Breast epithelium (tissue), 4 donors: ENCODE measurements at regions not wholly inside any gene's neighbourhood (a gene's known extent, or its start where the extent isn't known, plus 50 kb on each side); places are given as distances from the start of the nearest gene placed in this dataset.

Source experiments
- DNase-seq, 2 donors: peaks; one replicate each; pipeline ENCODE4 v3.0.0-alpha.2; 2019; ENCODE audit warnings: low spot score in 2 of 2
- H3K27ac ChIP-seq, 2 donors: fragments of 200-600 bp; sonication (generic) in 1 of 2; one replicate each; pipeline ENCODE4 v1.5.1; 2016 to 2019; ENCODE audit warnings: mild to moderate bottlenecking in 1 of 2
- H3K27me3 ChIP-seq, 2 donors: fragments of 200-600 bp; sonication (generic) in 1 of 2; one replicate each; pipeline versions ENCODE4 v1.5.1 to v1.6.0; 2017 to 2019; ENCODE audit warnings: control low read depth in 1 of 2, mild to moderate bottlenecking in 1 of 2
- H3K36me3 ChIP-seq: fragments of 200-600 bp; one replicate; pipeline ENCODE4 v1.5.1; 2019
- H3K4me1 ChIP-seq, 2 donors: fragments of 200-600 bp; sonication (generic); one replicate each; pipeline ENCODE4 v1.5.1; 2016 to 2019; ENCODE audit warnings: control low read depth in 1 of 2
- H3K4me3 ChIP-seq, 3 donors: fragments of 200-600 bp; sonication (generic); 1 replicate in 2 of 3; 2 replicates in 1 of 3; pipeline ENCODE4 v1.5.1; 2016 to 2019; ENCODE audit warnings: mild to moderate bottlenecking in 3 of 3, moderate library complexity in 2 of 3
- H3K9me3 ChIP-seq, 2 donors: fragments of 200-600 bp; sonication (generic) in 1 of 2; one replicate each; pipeline ENCODE4 v1.5.1; 2016 to 2019; ENCODE audit warnings: control low read depth in 1 of 2
- CTCF ChIP-seq, 3 donors: fragments of 450-650 bp; IDR thresholded peaks; one replicate each; pipeline ENCODE4 v1.5.1; 2016 to 2017; ENCODE audit warnings: antibody characterized with exemption in 3 of 3, mild to moderate bottlenecking in 3 of 3, moderate library complexity in 3 of 3
- POLR2A ChIP-seq: fragments of 450-650 bp; IDR thresholded peaks from one replicate; pipeline ENCODE4 v1.6.1; 2016; ENCODE audit warnings: antibody characterized with exemption, mild to moderate bottlenecking, moderate library complexity
- POLR2AphosphoS5 ChIP-seq, 3 donors: sonication (generic); formaldehyde crosslinking; IDR thresholded peaks; one replicate each; pipeline ENCODE4 v1.6.1; 2017; ENCODE audit warnings: antibody characterized with exemption in 3 of 3
- intact Hi-C: fragments of 100-400 bp; cut with DNase I; formaldehyde crosslinking; loops from one replicate; pipeline ENCODE4 v1.15.1; 2023; ENCODE audit warnings: low total_unique reads

- Histone ChIP-seq H3K27ac (no peak overlapping the region), H3K9me3 (no peaks in the 10 kb centered on the region), H3K27me3 (no peaks in the 10 kb centered on the region), H3K4me1 (no peaks in the 10 kb centered on the region), H3K4me3 (no peak overlapping the region), H3K36me3 (no peaks in the 10 kb centered on the region)
- no peak for DNase-seq
- no peak for TF ChIP-seq POLR2A
- no peak for TF ChIP-seq POLR2AphosphoS5 (IDR thresholded peaks at IDR 0.05)
- TF ChIP-seq CTCF (IDR thresholded peaks at IDR 0.05) = no peak
- intact Hi-C loops = no loop called here
Measured at GRCh38 chr16:80389338-80389737, 151.5 kb upstream of the DYNLRB2 start.

- no peak for TF ChIP-seq POLR2A
- TF ChIP-seq POLR2AphosphoS5 (IDR thresholded peaks at IDR 0.05) = no peak
- no peak for TF ChIP-seq CTCF (IDR thresholded peaks at IDR 0.05)
- no peak overlapping the region for H3K4me3 ChIP-seq
- no peaks in the 10 kb centered on the region for H3K36me3 ChIP-seq
- H3K4me1 ChIP-seq = no peaks in the 10 kb centered on the region
- DNase-seq = no peak
- intact Hi-C loops = no loop called here
- H3K27me3 ChIP-seq = no peaks in the 10 kb centered on the region
- H3K9me3 ChIP-seq = no peaks in the 10 kb centered on the region
- no peak overlapping the region for H3K27ac ChIP-seq
Measured at GRCh38 chr16:80387318-80387921, 153.4 kb upstream of the DYNLRB2 start.

GRCh38 chr16:80384862-80385261, 155.9 kb upstream of the DYNLRB2 start:
- Histone ChIP-seq H3K27ac (no peak overlapping the region), H3K27me3 (no peaks in the 10 kb centered on the region), H3K4me1 (no peaks in the 10 kb centered on the region), H3K9me3 (no peaks in the 10 kb centered on the region), H3K36me3 (no peaks in the 10 kb centered on the region), H3K4me3 (no peak overlapping the region)
- no peak for DNase-seq
- TF ChIP-seq CTCF (IDR thresholded peaks at IDR 0.05) (no peak), POLR2AphosphoS5 (IDR thresholded peaks at IDR 0.05) (no peak), POLR2A (no peak)
- intact Hi-C loops = no loop called here

GRCh38 chr16:80380514-80380913, 160.3 kb upstream of the DYNLRB2 start:
- Histone ChIP-seq H3K4me3 (no peak overlapping the region), H3K27ac (no peak overlapping the region), H3K27me3 (no peaks in the 10 kb centered on the region), H3K4me1 (no peaks in the 10 kb centered on the region), H3K9me3 (no peaks in the 10 kb centered on the region), H3K36me3 (no peaks in the 10 kb centered on the region)
- no peak for DNase-seq
- intact Hi-C loops = no loop called here
- no peak for TF ChIP-seq POLR2AphosphoS5 (IDR thresholded peaks at IDR 0.05)
- TF ChIP-seq POLR2A = no peak
- TF ChIP-seq CTCF (IDR thresholded peaks at IDR 0.05) = no peak

GRCh38 chr16:80377096-80377956, 163.5 kb upstream of the DYNLRB2 start:
- Histone ChIP-seq H3K4me3 (peak overlapping the region in 1 of 3 donors; percentile 33), H3K4me1 (no peaks in the 10 kb centered on the region), H3K36me3 (no peaks in the 10 kb centered on the region), H3K9me3 (no peaks in the 10 kb centered on the region), H3K27ac (peak overlapping the region in 1 of 2 donors; percentile 48), H3K27me3 (no peaks in the 10 kb centered on the region)
- no peak for TF ChIP-seq CTCF (IDR thresholded peaks at IDR 0.05)
- no peak for TF ChIP-seq POLR2AphosphoS5 (IDR thresholded peaks at IDR 0.05)
- TF ChIP-seq POLR2A = no peak
- no peak for DNase-seq
- intact Hi-C loops = no loop called here
